ENCODE measurements at regions not wholly inside any gene's neighbourhood (a gene's known extent, or its start where the extent isn't known, plus 50 kb on each side); places are given as distances from the start of the nearest gene placed in this dataset.

GRCh38 chr6:148175550-148176188, 167.0 kb upstream of the SASH1 start:
- DNase-seq = peak; percentile 65

GRCh38 chr6:148177589-148178233, 164.9 kb upstream of the SASH1 start:
- DNase-seq = peak; percentile 62

- peak; percentile 38 for DNase-seq
Observed at GRCh38 chr6:148179786-148180185, 162.9 kb upstream of the SASH1 start.

GRCh38 chr6:148182378-148182777, 160.3 kb upstream of the SASH1 start:
- no peak for DNase-seq

- no peak for DNase-seq
Observed at GRCh38 chr6:148183776-148184175, 158.9 kb upstream of the SASH1 start.

GRCh38 chr6:148186916-148187315, 155.7 kb upstream of the SASH1 start:
- DNase-seq = no peak

GRCh38 chr6:148192310-148192709, 150.3 kb upstream of the SASH1 start:
- peak; percentile 74 for DNase-seq

GRCh38 chr6:148193063-148193680, 149.5 kb upstream of the SASH1 start:
- no peak for DNase-seq

GRCh38 chr6:148195511-148195910, 147.1 kb upstream of the SASH1 start:
- no peak for DNase-seq

- DNase-seq = no peak
Observed at GRCh38 chr6:148199584-148199983, 143.1 kb upstream of the SASH1 start.

GRCh38 chr6:148200293-148200692, 142.3 kb upstream of the SASH1 start:
- DNase-seq = no peak

- DNase-seq = no peak
Observed at GRCh38 chr6:148200781-148201180, 141.9 kb upstream of the SASH1 start.

- DNase-seq = peak; percentile 70
Observed at GRCh38 chr6:148203281-148203925, 139.2 kb upstream of the SASH1 start.

- peak; percentile 97 for DNase-seq
Observed at GRCh38 chr6:148203970-148204369, 138.7 kb upstream of the SASH1 start.

GRCh38 chr6:148208298-148208697, 134.3 kb upstream of the SASH1 start:
- DNase-seq = no peak

- no peak for DNase-seq
Observed at GRCh38 chr6:148211777-148212324, 130.8 kb upstream of the SASH1 start.

GRCh38 chr6:148212366-148212765, 130.3 kb upstream of the SASH1 start:
- DNase-seq = no peak

- no peak for DNase-seq
Observed at GRCh38 chr6:148213366-148213765, 129.3 kb upstream of the SASH1 start.

- DNase-seq = no peak
Observed at GRCh38 chr6:148214667-148215066, 128.0 kb upstream of the SASH1 start.

GRCh38 chr6:148217051-148217450, 125.6 kb upstream of the SASH1 start:
- no peak for DNase-seq

- DNase-seq = no peak
Observed at GRCh38 chr6:148217921-148218320, 124.7 kb upstream of the SASH1 start.

GRCh38 chr6:148218542-148219258, 123.9 kb upstream of the SASH1 start:
- DNase-seq = no peak

All from fibroblast of skin of right quadriceps (primary cell).